ENCODE measurements at regions not wholly inside any gene's neighbourhood (a gene's known extent, or its start where the extent isn't known, plus 50 kb on each side); places are given as distances from the start of the nearest gene placed in this dataset.

DNA sequence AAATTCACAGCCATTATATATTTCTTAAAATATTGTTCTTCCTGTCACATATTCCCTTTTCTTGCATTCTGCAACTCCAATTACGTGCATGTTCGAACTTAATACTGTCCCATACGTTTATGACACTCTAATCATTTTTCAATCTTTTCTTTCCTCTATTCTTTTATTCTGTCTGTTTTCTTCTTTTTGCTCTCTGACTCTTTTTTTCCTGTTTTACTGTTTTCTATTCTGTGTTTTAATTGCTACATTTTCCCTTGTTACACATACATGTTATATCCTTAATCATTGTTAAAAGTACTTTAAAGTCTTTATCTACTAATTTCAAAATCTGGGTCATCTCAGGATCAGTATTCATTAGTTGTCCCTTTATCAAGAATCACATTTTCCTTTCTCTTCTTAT is 1149.1 kb upstream of the PCDH20 start:
- no peak for ATAC-seq (ENCODE audit: low FRiP score)
- TF ChIP-seq, protein P1, sequence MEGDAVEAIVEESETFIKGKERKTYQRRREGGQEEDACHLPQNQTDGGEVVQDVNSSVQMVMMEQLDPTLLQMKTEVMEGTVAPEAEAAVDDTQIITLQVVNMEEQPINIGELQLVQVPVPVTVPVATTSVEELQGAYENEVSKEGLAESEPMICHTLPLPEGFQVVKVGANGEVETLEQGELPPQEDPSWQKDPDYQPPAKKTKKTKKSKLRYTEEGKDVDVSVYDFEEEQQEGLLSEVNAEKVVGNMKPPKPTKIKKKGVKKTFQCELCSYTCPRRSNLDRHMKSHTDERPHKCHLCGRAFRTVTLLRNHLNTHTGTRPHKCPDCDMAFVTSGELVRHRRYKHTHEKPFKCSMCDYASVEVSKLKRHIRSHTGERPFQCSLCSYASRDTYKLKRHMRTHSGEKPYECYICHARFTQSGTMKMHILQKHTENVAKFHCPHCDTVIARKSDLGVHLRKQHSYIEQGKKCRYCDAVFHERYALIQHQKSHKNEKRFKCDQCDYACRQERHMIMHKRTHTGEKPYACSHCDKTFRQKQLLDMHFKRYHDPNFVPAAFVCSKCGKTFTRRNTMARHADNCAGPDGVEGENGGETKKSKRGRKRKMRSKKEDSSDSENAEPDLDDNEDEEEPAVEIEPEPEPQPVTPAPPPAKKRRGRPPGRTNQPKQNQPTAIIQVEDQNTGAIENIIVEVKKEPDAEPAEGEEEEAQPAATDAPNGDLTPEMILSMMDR (IDR thresholded peaks at IDR 0.05): no peak
- no peak for DNase-seq (ENCODE audit: low spot score)

DNA sequence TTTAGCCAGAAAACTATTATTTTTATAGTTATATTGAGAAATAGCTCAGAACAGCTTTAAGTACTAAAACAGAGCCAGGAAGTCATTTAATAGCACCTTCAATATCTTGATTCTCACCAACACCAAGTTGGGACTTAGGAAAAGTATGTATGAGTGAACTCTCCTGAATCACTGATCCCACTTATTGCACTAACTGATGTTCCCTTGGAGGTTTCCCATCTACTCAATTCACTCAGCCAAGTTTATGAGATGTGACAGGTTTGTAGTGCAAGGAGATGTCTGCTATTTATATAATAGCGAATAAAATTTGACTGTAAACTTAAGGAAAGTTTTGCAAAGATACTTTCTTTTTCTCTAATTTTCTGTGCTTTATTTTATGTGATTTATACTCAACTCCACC is 1147.6 kb upstream of the PCDH20 start:
- ATAC-seq (ENCODE audit: low FRiP score): no peak
- TF ChIP-seq, protein P1 (IDR thresholded peaks at IDR 0.05): no peak

DNA sequence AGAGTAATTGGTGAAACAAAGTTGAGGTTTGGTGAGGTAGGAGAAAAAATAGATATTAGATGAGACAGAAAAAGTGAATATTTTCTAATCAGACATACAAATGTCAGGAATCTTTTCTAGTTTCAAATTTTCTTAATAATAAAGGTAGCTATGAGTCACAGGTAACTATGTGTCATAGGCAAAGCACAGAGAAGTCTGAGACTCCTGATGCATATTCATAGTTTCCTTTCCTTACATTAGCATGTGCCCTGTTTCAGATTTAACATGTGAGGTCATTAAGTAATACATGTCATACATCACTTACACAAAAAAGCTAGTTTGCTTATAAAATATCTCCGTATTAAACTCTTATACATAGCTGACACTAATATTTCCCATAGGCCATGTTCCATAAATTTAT is 1141.3 kb upstream of the PCDH20 start:
- TF ChIP-seq, protein P1 (IDR thresholded peaks at IDR 0.05): no peak
- no peak for ATAC-seq (ENCODE audit: low FRiP score)
- DNase-seq (ENCODE audit: low spot score): no peak

More for the DNA sequence above, 1147.6 kb upstream of the PCDH20 start:
- no peak for DNase-seq (ENCODE audit: low spot score)

DNA sequence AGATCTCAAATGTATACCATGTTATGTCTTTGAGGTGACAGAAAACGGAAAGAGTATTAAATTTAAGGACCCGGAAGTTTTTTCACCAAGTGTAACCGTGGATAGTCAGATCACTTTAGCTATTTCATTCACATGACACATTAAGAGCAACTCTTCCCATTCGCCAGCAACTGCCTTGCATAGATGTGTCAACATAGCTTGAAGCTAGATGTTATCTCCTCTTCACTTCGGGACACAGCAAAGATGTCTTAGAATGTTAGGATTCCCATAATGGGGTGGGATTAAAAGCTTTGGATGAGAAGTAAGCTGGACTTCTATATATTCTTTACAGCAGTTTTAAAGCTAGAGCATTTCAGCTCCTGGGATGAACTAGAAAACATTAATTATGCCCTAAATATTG is 1135.9 kb upstream of the PCDH20 start:
- DNase-seq (ENCODE audit: low spot score) (no peak), ATAC-seq (ENCODE audit: low FRiP score) (no peak)
- TF ChIP-seq, protein P1 (IDR thresholded peaks at IDR 0.05): no peak

DNA sequence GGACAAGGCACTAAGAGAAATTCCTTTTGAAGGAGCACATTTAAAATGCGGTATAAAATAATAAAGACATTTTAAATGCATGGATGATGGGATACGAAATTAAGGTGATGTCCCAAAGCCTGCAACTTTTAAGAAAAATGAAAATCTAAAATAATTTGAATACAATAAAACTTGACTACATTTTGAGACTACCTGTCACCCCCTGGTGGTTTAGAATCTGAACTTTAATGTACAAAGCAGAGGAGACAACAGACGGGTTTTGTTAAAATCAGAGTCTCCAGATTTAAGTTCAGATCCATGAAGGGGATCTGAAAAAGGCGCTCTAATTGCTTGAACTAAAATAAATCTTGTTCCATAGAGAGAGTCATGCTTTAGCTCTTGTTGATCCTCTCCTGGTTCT is 1129.3 kb upstream of the PCDH20 start:
- ATAC-seq (ENCODE audit: low FRiP score) (no peak), DNase-seq (ENCODE audit: low spot score) (no peak)
- TF ChIP-seq, protein P1 (IDR thresholded peaks at IDR 0.05): no peak

DNA sequence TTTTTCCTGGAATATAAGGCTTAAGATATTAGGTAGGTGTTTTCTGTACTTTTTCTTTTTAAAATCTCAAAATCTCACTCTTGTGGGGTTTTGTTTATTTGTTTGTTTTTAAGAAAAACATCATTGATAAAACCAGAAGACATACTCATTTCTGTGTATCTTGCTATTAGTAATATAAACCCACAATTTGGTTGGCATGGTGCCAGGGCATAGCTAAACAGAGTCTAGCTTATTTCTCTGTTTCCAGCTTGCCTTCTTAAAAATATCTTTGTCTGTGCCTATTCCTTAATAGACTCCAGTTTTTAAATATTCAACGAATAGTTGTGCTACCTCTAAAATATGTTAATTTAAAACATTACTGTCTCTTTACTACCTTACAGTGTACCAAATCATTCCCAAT is 1121.9 kb upstream of the PCDH20 start:
- ATAC-seq (ENCODE audit: low FRiP score): no peak
- no peak for DNase-seq (ENCODE audit: low spot score)
- TF ChIP-seq, protein P1 (IDR thresholded peaks at IDR 0.05): no peak

DNA sequence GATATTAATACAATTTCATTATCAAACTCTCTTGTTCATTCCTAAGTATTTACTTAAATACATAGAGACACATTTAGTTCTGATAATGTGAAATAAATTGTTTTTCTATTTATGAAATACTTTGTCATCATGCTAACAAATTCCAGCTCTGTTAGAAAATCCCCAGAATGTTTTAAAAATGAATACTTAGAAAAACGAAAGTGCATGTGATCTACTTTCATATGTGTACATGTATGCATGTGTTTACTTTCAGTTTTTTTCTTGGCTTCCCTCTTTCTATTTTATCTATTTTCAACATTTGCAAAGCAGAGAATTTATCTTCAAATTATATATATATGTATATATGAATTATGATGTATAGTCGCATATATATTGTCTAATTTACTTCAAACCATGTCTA is 1110.0 kb upstream of the PCDH20 start:
- no peak for ATAC-seq (ENCODE audit: low FRiP score)
- TF ChIP-seq, protein P1 (IDR thresholded peaks at IDR 0.05): no peak

More for the DNA sequence above, 1110.0 kb upstream of the PCDH20 start:
- no peak for DNase-seq (ENCODE audit: low spot score)

Measured in omental fat pad (tissue), 3 donors.